Mesodermal cell (in vitro differentiated cells): ENCODE measurements at regions not wholly inside any gene's neighbourhood (a gene's known extent, or its start where the extent isn't known, plus 50 kb on each side); places are given as distances from the start of the nearest gene placed in this dataset.

Source experiments
- H3K27ac ChIP-seq: 2 replicates; pipeline ENCODE4 v1.7.0; 2013; ENCODE audit warnings: mild to moderate bottlenecking, low read depth, low read length, moderate library complexity; ENCODE audit not compliant: severe bottlenecking
- H3K36me3 ChIP-seq: 2 replicates; pipeline ENCODE4 v1.7.1; 2013; ENCODE audit warnings: mild to moderate bottlenecking, low read length, moderate library complexity; ENCODE audit not compliant: control insufficient read depth, insufficient read depth
- H3K4me1 ChIP-seq: one replicate; pipeline ENCODE4 v1.7.1; 2013; ENCODE audit warnings: mild to moderate bottlenecking, low read length; ENCODE audit not compliant: insufficient read depth, control insufficient read depth, poor library complexity, severe bottlenecking
- H3K4me3 ChIP-seq: 2 replicates; pipeline ENCODE4 v1.7.0; 2013; ENCODE audit warnings: low read length, control low read depth, mild to moderate bottlenecking; ENCODE audit not compliant: insufficient read depth, poor library complexity, severe bottlenecking; ENCODE audit errors: extremely low read depth
- H3K9me3 ChIP-seq: 2 replicates; pipeline ENCODE4 v1.7.1; 2013; ENCODE audit warnings: mild to moderate bottlenecking, low read length, moderate library complexity; ENCODE audit not compliant: control insufficient read depth
- WGBS, 2 experiments: methylation state at CpG; one replicate each; pipeline ENCODE4 v1.1.5; 2013; ENCODE audit warnings: missing lambda C conversion rate in 2 of 2; ENCODE audit not compliant: insufficient coverage in 2 of 2; 5-methylcytosine and 5-hydroxymethylcytosine counted together

- no peaks in the 10 kb centered on the region for H3K9me3 ChIP-seq
- no peaks in the 10 kb centered on the region for H3K4me1 ChIP-seq
- H3K27ac ChIP-seq: no peak overlapping the region
- no peaks in the 10 kb centered on the region for H3K36me3 ChIP-seq
- WGBS, 2 experiments: 100% methylated on average over 1 of the region's 1 CpG
- no peak overlapping the region for H3K4me3 ChIP-seq
These were observed 263.8 kb downstream of the DHX35 start for GRCh38 chr20:39225978-39226377.

DNA sequence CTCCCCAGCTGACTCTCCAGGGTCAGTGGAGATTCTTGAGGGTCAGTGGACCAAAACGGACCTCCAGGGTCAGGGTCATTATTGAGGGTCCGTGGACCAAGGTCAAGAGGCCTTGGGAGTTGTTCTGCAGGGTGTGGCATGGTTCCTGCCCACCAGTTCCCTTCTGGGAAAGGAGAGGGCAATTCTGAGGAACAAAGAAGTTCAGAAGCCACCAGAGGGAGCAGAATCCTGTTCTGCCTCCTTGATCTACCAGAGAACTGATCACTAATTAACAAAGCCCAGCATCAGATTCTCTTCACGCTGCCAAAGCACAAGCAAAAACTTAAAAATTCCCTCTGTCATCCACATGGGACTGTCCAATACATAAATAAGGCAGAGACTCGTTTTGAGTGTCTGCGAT, 263.4 kb downstream of the DHX35 start:
- Histone ChIP-seq H3K36me3 (no peaks in the 10 kb centered on the region), H3K9me3 (no peaks in the 10 kb centered on the region)

GRCh38 chr20:39222101-39222500, 260.0 kb downstream of the DHX35 start:
- 60% methylated on average over 1 of the region's 1 CpG; no CpG with 5 or more reads in 1 of the 2 experiments for WGBS, 2 experiments

More for the DNA sequence above, 263.4 kb downstream of the DHX35 start:
- WGBS, 2 experiments: 80 to 81% methylated on average over 3 to 5 of the region's 5 CpGs
- H3K4me1 ChIP-seq: no peaks in the 10 kb centered on the region
- no peak overlapping the region for H3K4me3 ChIP-seq
- no peak overlapping the region for H3K27ac ChIP-seq

DNA sequence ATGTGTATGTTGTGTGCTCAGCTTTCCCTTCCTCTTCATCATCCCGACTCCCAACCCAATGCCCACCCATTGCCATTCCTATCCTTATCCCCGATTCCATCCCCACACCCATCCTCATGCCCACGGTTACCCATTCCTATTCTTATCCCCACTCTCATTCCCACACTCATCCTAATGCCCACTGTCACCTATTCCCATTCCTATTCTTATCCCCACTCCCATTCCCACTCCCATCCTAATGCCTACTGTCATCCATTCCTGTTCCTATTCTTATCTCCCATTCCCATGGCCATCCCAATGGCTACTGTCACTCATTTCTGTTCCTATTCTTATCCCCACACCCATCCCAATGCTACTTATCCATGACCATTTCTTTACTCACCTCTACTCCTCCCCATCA, 254.1 kb downstream of the DHX35 start:
- Histone ChIP-seq H3K4me3 (no peak overlapping the region), H3K27ac (no peak overlapping the region), H3K9me3 (no peaks in the 10 kb centered on the region), H3K4me1 (no peaks in the 10 kb centered on the region), H3K36me3 (no peaks in the 10 kb centered on the region)
- WGBS, 2 experiments: 83 to 90% methylated on average over 2 to 3 of the region's 3 CpGs

More at GRCh38 chr20:39222101-39222500, 260.0 kb downstream of the DHX35 start:
- Histone ChIP-seq H3K4me3 (no peak overlapping the region), H3K9me3 (no peaks in the 10 kb centered on the region), H3K36me3 (no peaks in the 10 kb centered on the region), H3K27ac (no peak overlapping the region), H3K4me1 (no peaks in the 10 kb centered on the region)

- Histone ChIP-seq H3K9me3 (no peaks in the 10 kb centered on the region), H3K36me3 (no peaks in the 10 kb centered on the region), H3K4me3 (no peak overlapping the region), H3K27ac (no peak overlapping the region), H3K4me1 (no peaks in the 10 kb centered on the region)
- 11 to 34% methylated on average over 1 to 2 of the region's 2 CpGs for WGBS, 2 experiments
These were observed 252.7 kb downstream of the DHX35 start for GRCh38 chr20:39214828-39215227.

- Histone ChIP-seq H3K27ac (no peak overlapping the region), H3K4me1 (no peaks in the 10 kb centered on the region), H3K9me3 (no peaks in the 10 kb centered on the region), H3K4me3 (no peak overlapping the region), H3K36me3 (no peaks in the 10 kb centered on the region)
- 83 to 86% methylated on average over 2 to 3 of the region's 3 CpGs for WGBS, 2 experiments
These were observed 251.5 kb downstream of the DHX35 start for GRCh38 chr20:39213476-39214145.

GRCh38 chr20:39211060-39211748, 249.1 kb downstream of the DHX35 start:
- Histone ChIP-seq H3K36me3 (no peaks in the 10 kb centered on the region), H3K4me3 (no peak overlapping the region), H3K9me3 (no peaks in the 10 kb centered on the region), H3K4me1 (no peaks in the 10 kb centered on the region), H3K27ac (no peak overlapping the region)
- 61 to 64% methylated on average over 3 to 4 of the region's 5 CpGs for WGBS, 2 experiments

DNA sequence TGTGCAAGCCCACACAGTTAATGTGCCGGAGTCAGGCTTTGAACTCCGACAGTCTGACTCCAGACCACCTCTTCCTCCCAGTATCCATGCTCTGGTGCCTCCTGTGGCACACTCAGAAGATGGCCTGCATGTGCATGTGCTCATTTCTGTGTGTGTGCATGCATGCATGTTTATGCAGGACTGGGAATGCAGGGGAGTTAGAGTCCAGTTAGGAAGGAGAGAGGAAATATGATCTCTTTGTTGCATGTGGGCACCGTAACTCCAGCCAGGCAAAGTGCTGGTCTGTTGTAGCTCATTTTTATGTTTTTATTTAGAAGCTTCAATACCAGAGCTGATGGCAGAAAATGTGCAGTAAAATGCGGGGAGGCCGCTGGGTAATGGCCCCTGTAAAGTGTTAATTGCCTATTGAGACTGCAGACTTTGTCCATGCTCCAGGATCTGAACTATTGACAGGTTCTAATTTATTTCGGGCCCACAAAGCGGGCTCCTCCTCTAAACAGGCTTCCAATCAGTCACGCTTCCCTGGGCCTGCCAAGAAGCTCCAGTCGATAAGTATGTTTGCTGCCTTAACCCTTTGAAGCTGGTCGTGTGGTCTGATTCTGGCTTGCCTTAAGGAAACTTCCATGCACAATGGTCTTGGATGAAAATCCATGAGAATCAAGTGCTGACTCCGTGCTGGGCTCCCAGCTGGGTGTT, 248.3 kb downstream of the DHX35 start:
- 53 to 65% methylated on average over 8 to 11 of the region's 11 CpGs for WGBS, 2 experiments
- H3K36me3 ChIP-seq: no peaks in the 10 kb centered on the region
- no peaks in the 10 kb centered on the region for H3K9me3 ChIP-seq
- no peaks in the 10 kb centered on the region for H3K4me1 ChIP-seq
- H3K27ac ChIP-seq: no peak overlapping the region
- no peak overlapping the region for H3K4me3 ChIP-seq

- Histone ChIP-seq H3K27ac (no peak overlapping the region), H3K9me3 (peaks cover 4% of the 10 kb centered on the region), H3K4me3 (no peak overlapping the region), H3K36me3 (no peaks in the 10 kb centered on the region), H3K4me1 (no peaks in the 10 kb centered on the region)
- WGBS, 2 experiments: 38 to 85% methylated on average over 1 to 3 of the region's 4 CpGs
These were observed 244.9 kb downstream of the DHX35 start for GRCh38 chr20:39206899-39207564.

DNA sequence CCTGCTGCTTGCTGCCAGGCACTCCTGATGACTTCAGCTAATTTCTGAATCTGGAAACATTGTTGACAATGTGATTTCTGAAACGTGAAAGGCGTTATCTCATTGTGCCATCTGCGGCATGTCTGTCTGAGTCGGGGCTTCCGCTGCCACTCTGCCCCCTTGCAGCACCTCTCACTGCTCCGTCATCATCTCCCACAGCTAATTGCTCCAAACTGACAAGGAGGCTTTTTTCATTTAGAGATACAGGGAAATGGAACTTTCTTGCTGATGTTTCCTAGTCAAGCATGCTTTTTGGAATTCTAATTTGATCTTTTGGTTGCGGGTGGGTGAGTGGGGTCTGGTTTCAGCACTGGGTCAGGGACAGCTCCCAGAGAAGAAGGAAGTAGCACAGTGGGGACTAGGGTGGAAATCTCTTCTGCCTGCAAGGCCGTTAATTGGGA, 233.5 kb downstream of the DHX35 start:
- H3K36me3 ChIP-seq: no peaks in the 10 kb centered on the region
- peaks cover 4% of the 10 kb centered on the region for H3K4me1 ChIP-seq
- no peak overlapping the region for H3K4me3 ChIP-seq
- no peak overlapping the region for H3K27ac ChIP-seq
- WGBS, 2 experiments: 63 to 64% methylated on average over 2 to 7 of the region's 8 CpGs
- H3K9me3 ChIP-seq: no peaks in the 10 kb centered on the region
